HCT116 (cell line): ENCODE measurements at regions not wholly inside any gene's neighbourhood (a gene's known extent, or its start where the extent isn't known, plus 50 kb on each side); places are given as distances from the start of the nearest gene placed in this dataset.

Source experiments
- ATAC-seq: fragments of 200-7000 bp; cut with Tn5 transposase; 2 replicates; pipeline ENCODE4 v1.9.1; 2020; ENCODE audit warnings: mild to moderate bottlenecking, moderate library complexity
- BruUV-seq: library from RNA; stranded (reverse); fragments of 400-500 nt; replicated peaks from 2 replicates; lab custom pipeline; 2021; lab: Mats Ljungman, UMichigan
- CTCF ChIA-PET: fragments of 300-600 bp; sonication (Branson Sonifier 250); formaldehyde crosslinking; loops from one replicate; lab custom pipeline; 2021; ENCODE audit warnings: antibody characterized with exemption; lab: Charles Lee
- POLR2A ChIA-PET: fragments of 300-600, 350-600 bp; sonication (Branson Sonifier 250); formaldehyde crosslinking; loops from one replicate; lab custom pipeline; 2021; ENCODE audit warnings: antibody characterized with exemption; lab: Charles Lee
- RAD21 ChIA-PET, 2 experiments: fragments of 300-600 bp; sonication (Branson Sonifier 250); formaldehyde crosslinking; loops; one replicate each; lab custom pipeline; 2023; ENCODE audit warnings: low total read pairs in 2 of 2; ENCODE audit not compliant: uncharacterized antibody in 2 of 2, unreplicated experiment in 2 of 2, low non-redundant PET in 1 of 2; lab: Charles Lee
- DNase-seq: peaks from one replicate; pipeline ENCODE4 v3.0.0-alpha.2; 2010; ENCODE audit warnings: low read depth, low spot score
- H2AFZ ChIP-seq: fragments of 200-600 bp; shearing (Covaris generic), sonication (generic); 2 replicates; pipeline ENCODE4 v1.6.1; 2017; ENCODE audit warnings: low read depth, mixed run types, mixed read lengths, antibody characterized with exemption, low read length; ENCODE audit not compliant: poor library complexity, severe bottlenecking
- H3K27ac ChIP-seq: 2 replicates; pipeline ENCODE4 v1.5.1; 2012; ENCODE audit warnings: low read depth, low read length
- H3K27me3 ChIP-seq: fragments of 200-600 bp; sonication (generic); 2 replicates; pipeline ENCODE4 v1.6.1; 2016; ENCODE audit warnings: mixed run types, low read length, mixed read lengths; ENCODE audit not compliant: insufficient read depth
- H3K36me3 ChIP-seq, 2 experiments: fragments of 200-500 bp in 1 of 2; fragments of 200-600 bp in 1 of 2; sonication (Bioruptor generic) in 1 of 2; sonication (generic) in 1 of 2; 2 replicates each; pipeline versions ENCODE4 v1.5.1 to v1.6.1; 2014 to 2016; ENCODE audit warnings: low read length in 2 of 2, inconsistent platforms in 1 of 2, mixed read lengths in 1 of 2, mixed run types in 1 of 2; ENCODE audit not compliant: insufficient read depth in 2 of 2, control insufficient read depth in 1 of 2
- H3K4me1 ChIP-seq, 2 experiments: fragments of 200-600 bp in 1 of 2; sonication (generic) in 1 of 2; 2 replicates each; pipeline versions ENCODE4 v1.5.1 to v1.6.1; 2012 to 2017; ENCODE audit warnings: low read length in 2 of 2, inconsistent platforms in 1 of 2, mild to moderate bottlenecking in 1 of 2, mixed read lengths in 1 of 2, mixed run types in 1 of 2, moderate library complexity in 1 of 2; ENCODE audit not compliant: insufficient read depth in 2 of 2, control insufficient read depth in 1 of 2
- H3K4me2 ChIP-seq: fragments of 200-600 bp; sonication (generic); 2 replicates; pipeline ENCODE4 v1.6.1; 2017; ENCODE audit warnings: mixed run types, low read length, mixed read lengths
- H3K4me3 ChIP-seq, 2 experiments: fragments of 200-600 bp in 1 of 2; sonication (generic) in 1 of 2; replicated peaks in 1 of 2; 2 replicates each; pipeline ENCODE4 v1.5.1; 2011 to 2016; ENCODE audit warnings: low read length in 2 of 2, control low read depth in 1 of 2, low read depth in 1 of 2, mild to moderate bottlenecking in 1 of 2, mixed read lengths in 1 of 2, mixed run types in 1 of 2
- H3K79me2 ChIP-seq: fragments of 200-600 bp; sonication (generic); 2 replicates; pipeline ENCODE4 v1.6.1; 2017; ENCODE audit warnings: mild to moderate bottlenecking, mixed run types, low read length, moderate library complexity, mixed read lengths; ENCODE audit not compliant: insufficient read depth
- H3K9ac ChIP-seq: fragments of 200-600 bp; sonication (generic); 2 replicates; pipeline ENCODE4 v1.6.1; 2016; ENCODE audit warnings: low read length, mixed read lengths
- H3K9me2 ChIP-seq: fragments of 200-600 bp; sonication (generic), shearing (Covaris generic); 2 replicates; pipeline ENCODE4 v1.6.1; 2017; ENCODE audit warnings: mixed run types, mild to moderate bottlenecking, moderate library complexity; ENCODE audit not compliant: insufficient read depth
- H3K9me3 ChIP-seq, 2 experiments: fragments of 200-500 bp in 1 of 2; fragments of 200-600 bp in 1 of 2; sonication (Bioruptor generic) in 1 of 2; sonication (generic) in 1 of 2; 2 replicates each; pipeline ENCODE4 v1.6.1; 2014 to 2017; ENCODE audit warnings: low read length in 2 of 2, mixed read lengths in 2 of 2, inconsistent platforms in 1 of 2, low read depth in 1 of 2, mild to moderate bottlenecking in 1 of 2, mixed run types in 1 of 2, moderate library complexity in 1 of 2; ENCODE audit not compliant: control insufficient read depth in 1 of 2, insufficient read depth in 1 of 2
- H4K20me1 ChIP-seq: fragments of 200-600 bp; sonication (generic), shearing (Covaris generic); 2 replicates; pipeline ENCODE4 v1.6.1; 2017; ENCODE audit warnings: mixed run types, mild to moderate bottlenecking, moderate library complexity; ENCODE audit not compliant: insufficient read depth
- CBX3 ChIP-seq: IDR thresholded peaks from 2 replicates; pipeline ENCODE4 v1.6.1; 2012; ENCODE audit warnings: low read depth
- CEBPB ChIP-seq: IDR thresholded peaks from 2 replicates; pipeline ENCODE4 v1.6.1; 2012; ENCODE audit warnings: low read depth
- EGR1 ChIP-seq: IDR thresholded peaks from 2 replicates; pipeline ENCODE4 v1.6.1; 2012; ENCODE audit warnings: low read depth
- ELF1 ChIP-seq: IDR thresholded peaks from 2 replicates; pipeline ENCODE4 v1.6.1; 2012; ENCODE audit warnings: low read depth, borderline replicate concordance
- EZH2 ChIP-seq: fragments of 200-600 bp; sonication (generic); IDR thresholded peaks from 2 replicates; pipeline ENCODE4 v1.6.1; 2017; ENCODE audit warnings: antibody characterized with exemption, mixed run types
- EZH2phosphoT487 ChIP-seq: fragments of 200-600 bp; IDR thresholded peaks from 2 replicates; pipeline ENCODE4 v1.6.1; 2018; ENCODE audit warnings: antibody characterized with exemption, borderline replicate concordance
- FOSL1 ChIP-seq: IDR thresholded peaks from 2 replicates; pipeline ENCODE4 v1.6.1; 2012; ENCODE audit warnings: low read depth
- JUND ChIP-seq: IDR thresholded peaks from 2 replicates; pipeline ENCODE4 v1.6.1; 2012
- RAD21 ChIP-seq: IDR thresholded peaks from 2 replicates; pipeline ENCODE4 v1.6.1; 2012; ENCODE audit warnings: low read depth, mild to moderate bottlenecking
- SIN3A ChIP-seq: IDR thresholded peaks from 2 replicates; pipeline ENCODE4 v1.6.1; 2012; ENCODE audit warnings: low read depth
- SP1 ChIP-seq: IDR thresholded peaks from 2 replicates; pipeline ENCODE4 v1.6.1; 2012; ENCODE audit warnings: low read depth
- TCF7L2 ChIP-seq: IDR thresholded peaks from 2 replicates; pipeline ENCODE4 v1.7.0; 2011; ENCODE audit warnings: borderline replicate concordance, inconsistent platforms; ENCODE audit not compliant: insufficient read depth, insufficient read length; ENCODE audit errors: extremely low read depth
- YY1 ChIP-seq: IDR thresholded peaks from 2 replicates; pipeline ENCODE4 v1.6.1; 2011; ENCODE audit warnings: low read length, low read depth, moderate library complexity, mild to moderate bottlenecking; ENCODE audit not compliant: insufficient replicate concordance; ENCODE audit errors: extremely low read depth
- ZBTB33 ChIP-seq: IDR thresholded peaks from 2 replicates; pipeline ENCODE4 v1.6.1; 2011; ENCODE audit warnings: mild to moderate bottlenecking, low read length, moderate library complexity; ENCODE audit not compliant: insufficient replicate concordance; ENCODE audit errors: extremely low read depth
- ZFX ChIP-seq: fragments of 450-650 bp; IDR thresholded peaks from 2 replicates; pipeline ENCODE4 v1.6.1; 2017
- ZNF274 ChIP-seq: fragments of 200-500 bp; sonication (Bioruptor generic); IDR thresholded peaks from 2 replicates; pipeline ENCODE4 v1.6.1; 2014; ENCODE audit warnings: mild to moderate bottlenecking, low read depth, low read length, inconsistent platforms
- intact Hi-C: fragments of 100-400 bp; cut with micrococcal nuclease; formaldehyde crosslinking; loops from 2 replicates; pipeline ENCODE4 v1.10.0; 2022
- TF ChIP-seq, protein P1 (sequence below): IDR thresholded peaks from 2 replicates; pipeline ENCODE4 v1.6.1; 2012

GRCh38 chr5:162456086-162456485 is 388.5 kb downstream of the GABRG2 start:
- ChIA-PET POLR2A (no interaction called here), RAD21 (no interaction called here), CTCF (no interaction called here)
- Histone ChIP-seq H2AFZ (no peak overlapping the region), H3K27ac (no peak overlapping the region), H3K79me2 (no peaks in the 10 kb centered on the region), H3K27me3 (no peaks in the 10 kb centered on the region), H3K9me2 (no peaks in the 10 kb centered on the region), H3K9me3 (peaks cover 3 to 27% of the 10 kb centered on the region in 2 experiments; a peak in 2 of 4 replicates), H3K36me3 (no peaks in the 10 kb centered on the region), H4K20me1 (no peaks in the 10 kb centered on the region), H3K9ac (no peak overlapping the region), H3K4me2 (no peak overlapping the region), H3K4me1 (no peaks in the 10 kb centered on the region), H3K4me3 (no peak overlapping the region)
- intact Hi-C loops, result no loop called here
- TF ChIP-seq CEBPB, result no peak
- TF ChIP-seq FOSL1, result no peak
- no peak for TF ChIP-seq EGR1
- TF ChIP-seq JUND, result no peak
- ATAC-seq (no peak), DNase-seq (no peak)
- no TSS peak for BruUV-seq

DNA sequence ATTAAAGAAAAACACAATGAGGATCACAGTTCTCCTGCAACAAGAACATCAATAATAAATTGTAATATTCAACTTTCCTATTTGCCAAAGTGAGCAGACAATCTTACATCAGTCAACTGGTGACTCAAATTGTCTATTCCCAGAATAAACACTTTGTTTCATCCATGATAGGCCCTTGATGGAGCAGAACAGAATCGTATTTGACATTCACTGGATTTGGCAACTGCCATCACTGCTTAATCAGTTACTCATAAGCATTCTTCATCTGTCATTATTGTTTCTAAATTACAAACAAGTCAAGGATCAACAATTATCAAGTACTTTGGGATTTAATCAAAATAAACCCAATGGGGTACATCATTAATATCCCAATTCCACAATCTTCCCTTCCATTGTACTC is 398.4 kb downstream of the GABRG2 start:
- BruUV-seq, result no TSS peak
- no peaks in the 10 kb centered on the region for H3K79me2 ChIP-seq
- RAD21 ChIA-PET, result no interaction called here
- H3K36me3 ChIP-seq, result no peaks in the 10 kb centered on the region
- H3K4me3 ChIP-seq, result no peak overlapping the region
- H3K27ac ChIP-seq, result no peak overlapping the region
- no peaks in the 10 kb centered on the region for H3K9me2 ChIP-seq
- H3K9ac ChIP-seq, result no peak overlapping the region
- no peak for DNase-seq
- peaks cover 0 to 19% of the 10 kb centered on the region in 2 experiments; a peak in 1 of 4 replicates for H3K9me3 ChIP-seq
- H3K4me1 ChIP-seq, result no peaks in the 10 kb centered on the region
- H4K20me1 ChIP-seq, result no peaks in the 10 kb centered on the region
- H3K4me2 ChIP-seq, result no peak overlapping the region
- no peak for ATAC-seq
- CTCF ChIA-PET, result no interaction called here
- POLR2A ChIA-PET, result no interaction called here
- no peaks in the 10 kb centered on the region for H3K27me3 ChIP-seq
- H2AFZ ChIP-seq, result no peak overlapping the region
- intact Hi-C loops, result no loop called here
- TF ChIP-seq, protein P1, sequence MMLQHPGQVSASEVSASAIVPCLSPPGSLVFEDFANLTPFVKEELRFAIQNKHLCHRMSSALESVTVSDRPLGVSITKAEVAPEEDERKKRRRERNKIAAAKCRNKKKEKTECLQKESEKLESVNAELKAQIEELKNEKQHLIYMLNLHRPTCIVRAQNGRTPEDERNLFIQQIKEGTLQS, result no peak
- TF ChIP-seq EZH2 (no peak), RAD21 (no peak), EZH2phosphoT487 (no peak), CEBPB (no peak), YY1 (no peak), CBX3 (no peak), ZFX (no peak), SP1 (no peak), FOSL1 (no peak), JUND (no peak), ZBTB33 (no peak), EGR1 (no peak), ZNF274 (no peak), TCF7L2 (no peak), ELF1 (no peak), SIN3A (no peak)
